EL (cell line): ENCODE measurements at regions not wholly inside any gene's neighbourhood (a gene's known extent, or its start where the extent isn't known, plus 50 kb on each side); places are given as distances from the start of the nearest gene placed in this dataset.
A peak's percentile ranks its signal among the peaks of the same experiment; 100 is the strongest.
"Not testable (repeated sequence)": the region's sequence is repeated elsewhere in the genome, so short reads cannot be mapped to it uniquely, and the experiment has no call there.

Experiments used
- DNase-seq: peaks from one replicate; pipeline ENCODE4 v3.0.0-alpha.2; 2016

DNA sequence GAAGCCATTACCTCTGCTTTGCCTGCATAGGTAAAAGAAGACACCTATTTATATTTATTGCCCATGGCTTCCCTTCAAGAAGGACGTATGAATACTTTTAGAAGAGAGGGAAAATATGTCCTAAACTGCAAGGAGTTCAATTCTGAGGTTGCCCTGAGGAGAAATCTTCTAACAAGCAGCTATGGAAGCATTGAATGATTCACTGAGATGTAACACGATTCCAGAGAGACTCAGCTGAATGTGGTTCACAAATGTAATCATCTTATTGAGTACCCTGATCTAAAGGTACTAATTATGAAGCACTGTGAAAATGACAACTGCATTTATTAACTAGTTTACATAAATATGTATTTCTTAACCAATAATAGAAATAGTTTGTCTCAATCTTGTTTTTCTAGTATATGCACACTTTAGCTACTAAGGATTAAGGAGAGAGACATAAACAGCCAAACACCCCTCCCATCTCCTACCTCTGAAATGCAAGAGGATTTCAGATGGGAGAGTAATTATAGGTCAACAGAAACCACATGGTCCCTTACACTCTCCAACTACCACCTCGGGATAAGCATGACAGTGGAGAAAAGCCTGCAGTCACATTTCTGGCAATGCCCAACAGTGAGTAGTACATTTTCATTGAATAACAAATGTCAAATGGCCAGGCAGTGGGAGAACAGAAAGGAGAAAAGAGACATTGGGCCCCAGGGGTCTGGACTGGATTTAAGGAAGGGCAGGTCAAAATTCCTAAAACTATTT lies 506.2 kb upstream of the IL12A start:
- DNase-seq, result no peak

DNA sequence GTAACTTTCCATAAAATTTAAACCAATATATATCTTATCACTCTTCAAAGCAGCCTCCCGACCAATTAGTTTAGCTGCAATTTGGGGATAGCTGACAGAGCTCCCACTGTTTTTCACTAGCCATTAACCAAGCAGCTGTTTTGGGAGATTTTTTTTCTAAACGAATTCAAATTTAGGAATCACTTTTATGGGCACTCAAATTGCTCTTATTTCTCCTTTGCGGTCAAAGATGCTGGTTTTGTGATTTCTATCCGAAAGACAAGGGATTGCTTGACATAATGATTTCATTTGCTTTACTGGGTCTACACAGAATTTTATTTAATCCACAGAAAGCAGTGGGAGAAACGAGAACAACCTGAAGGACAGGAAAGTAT lies 505.7 kb upstream of the IL12A start:
- no peak for DNase-seq

- DNase-seq, result no peak
These were observed 502.1 kb upstream of the IL12A start for GRCh38 chr3:159486580-159486979.

GRCh38 chr3:159487304-159487703 lies 501.3 kb upstream of the IL12A start:
- no peak for DNase-seq

DNA sequence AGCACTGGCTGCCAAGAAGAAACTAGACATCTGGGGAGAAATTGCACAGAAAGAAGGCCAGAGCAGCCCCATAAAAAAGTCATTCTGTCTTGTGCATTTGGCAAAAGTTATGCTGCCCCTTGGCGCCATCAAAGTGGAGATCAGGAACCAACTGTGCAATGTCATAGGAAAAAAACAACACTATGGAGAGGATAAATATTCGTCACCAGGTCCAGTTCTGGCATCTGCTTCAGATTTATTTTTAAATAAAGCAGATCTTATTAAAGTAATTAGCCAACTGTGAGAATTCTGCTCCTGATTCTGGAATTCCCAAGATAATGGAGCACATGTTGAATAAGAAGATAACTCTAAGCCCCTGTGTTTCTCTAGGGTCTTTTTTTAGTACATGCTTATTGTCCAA lies 500.0 kb upstream of the IL12A start:
- DNase-seq, result no peak

DNA sequence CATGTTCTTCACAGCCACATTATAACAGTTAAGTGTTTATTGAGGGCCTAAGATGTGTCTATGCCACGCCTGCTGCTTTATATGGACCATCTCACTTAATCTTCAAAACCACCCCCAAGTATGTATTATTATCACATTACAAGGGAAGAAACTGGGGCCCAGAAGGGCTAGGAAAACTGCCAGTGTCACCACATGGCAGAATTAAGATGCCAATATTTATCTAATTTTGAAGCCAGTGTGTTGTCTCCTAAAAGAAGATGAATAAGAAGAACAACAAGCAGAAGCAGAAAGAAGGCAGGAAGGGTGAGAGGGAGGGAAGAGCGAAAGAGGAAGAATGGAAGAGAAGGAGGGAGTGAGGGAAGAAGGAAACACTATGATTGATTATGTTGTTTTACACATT lies 491.3 kb upstream of the IL12A start:
- no peak for DNase-seq

GRCh38 chr3:159499031-159499793 lies 489.4 kb upstream of the IL12A start:
- DNase-seq, result peak; percentile 83

DNA sequence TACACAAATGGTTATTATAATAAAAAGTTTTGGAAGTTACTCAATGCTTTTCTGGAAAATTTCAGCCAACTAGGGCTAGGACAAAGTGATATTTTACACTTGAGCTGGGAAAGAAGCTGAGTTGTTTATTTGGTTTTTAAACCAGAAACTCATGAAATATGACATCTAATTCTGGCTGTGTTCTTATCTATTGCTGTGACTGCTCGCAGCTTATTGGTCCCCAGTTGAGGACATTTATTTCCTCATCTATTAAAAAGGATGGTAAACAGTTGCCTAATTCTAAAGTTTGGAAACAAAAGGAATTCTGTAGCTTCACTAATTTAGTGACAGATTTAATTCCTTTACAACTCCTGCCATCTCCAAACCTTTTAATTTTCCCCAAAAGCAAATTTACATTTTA lies 487.6 kb upstream of the IL12A start:
- no peak for DNase-seq

DNA sequence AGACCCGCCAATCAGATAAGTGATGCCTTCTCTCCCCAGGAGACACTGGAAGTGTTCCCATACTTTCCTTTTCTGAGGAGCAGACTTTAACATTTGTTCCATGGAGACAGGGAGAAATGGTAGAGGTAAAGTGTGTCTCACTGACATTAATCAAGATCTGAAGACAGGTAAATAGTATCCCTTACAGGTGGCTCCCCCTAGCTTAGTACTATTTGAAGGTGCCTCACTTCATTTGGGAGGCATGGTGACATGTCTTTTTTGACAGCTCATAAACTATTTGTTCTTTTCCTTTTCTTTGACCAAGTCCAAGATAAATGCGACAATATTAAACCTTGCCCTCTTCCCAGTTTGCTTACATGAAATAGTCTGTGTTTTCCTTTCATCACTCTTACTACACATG lies 485.6 kb upstream of the IL12A start:
- DNase-seq, result no peak

DNA sequence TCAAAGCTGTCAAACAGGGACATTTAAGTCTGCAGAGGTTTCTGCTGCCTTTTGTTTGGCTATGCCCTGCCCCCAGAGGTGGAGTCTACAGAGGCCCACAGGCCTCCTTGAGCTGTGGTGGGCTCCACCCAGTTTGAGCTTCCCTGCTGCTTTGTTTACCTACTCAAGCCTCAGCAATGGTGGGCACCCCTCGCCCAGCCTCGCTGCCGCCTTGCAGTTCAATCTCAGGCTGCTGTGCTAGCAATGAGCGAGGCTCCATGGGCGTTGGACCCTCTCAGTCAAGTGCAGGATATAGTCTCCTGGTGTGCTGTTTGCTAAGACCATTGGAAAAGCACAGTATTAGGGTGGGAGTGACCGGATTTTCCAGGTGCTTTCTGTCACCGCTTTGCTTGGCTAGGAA lies 477.6 kb upstream of the IL12A start:
- not testable (repeated sequence) for DNase-seq

GRCh38 chr3:159513444-159513843 lies 475.2 kb upstream of the IL12A start:
- no peak for DNase-seq

- peak; percentile 6 for DNase-seq
These were observed 474.7 kb upstream of the IL12A start for GRCh38 chr3:159513867-159514380.

DNA sequence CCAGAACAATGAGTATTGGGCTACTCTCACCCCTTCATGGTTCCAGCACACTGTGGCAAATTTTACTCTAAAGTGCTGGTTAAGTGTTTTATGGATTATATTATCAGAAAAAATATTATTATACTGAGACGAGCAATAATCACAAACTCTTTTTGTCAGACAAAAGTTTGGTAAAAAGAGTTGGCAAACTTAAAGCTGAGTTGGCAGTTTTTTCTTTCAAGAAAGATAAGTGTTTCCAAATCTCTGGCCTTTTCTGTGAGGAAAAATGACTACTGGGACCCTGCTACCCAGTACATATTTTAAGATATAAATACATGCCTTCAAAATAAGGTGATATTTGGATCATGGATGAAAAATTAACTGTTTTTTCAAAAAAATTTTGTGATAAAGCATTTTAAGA lies 471.5 kb upstream of the IL12A start:
- no peak for DNase-seq

- DNase-seq, result no peak
These were observed 468.0 kb upstream of the IL12A start for GRCh38 chr3:159520638-159521037.

DNA sequence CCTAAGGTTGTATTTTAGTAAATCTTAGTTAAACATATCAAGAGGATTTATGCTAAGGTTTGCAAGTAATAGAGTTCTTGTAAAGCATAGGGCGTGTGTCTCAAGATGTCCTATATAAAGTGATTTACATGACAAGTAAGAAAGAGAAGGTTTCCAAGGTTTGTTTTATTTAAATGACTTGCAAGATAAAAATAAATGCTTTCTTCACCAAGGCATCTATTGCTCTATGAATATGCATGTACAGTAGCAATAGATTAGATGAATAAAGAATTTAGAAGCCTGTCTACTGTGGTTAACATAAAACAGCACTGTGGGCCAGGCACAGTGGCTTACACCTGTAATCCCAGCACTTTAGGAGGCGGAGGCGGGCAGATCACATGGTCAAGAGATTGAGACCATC lies 466.4 kb upstream of the IL12A start:
- DNase-seq, result no peak

- no peak for DNase-seq
These were observed 460.3 kb upstream of the IL12A start for GRCh38 chr3:159528251-159528895.

DNA sequence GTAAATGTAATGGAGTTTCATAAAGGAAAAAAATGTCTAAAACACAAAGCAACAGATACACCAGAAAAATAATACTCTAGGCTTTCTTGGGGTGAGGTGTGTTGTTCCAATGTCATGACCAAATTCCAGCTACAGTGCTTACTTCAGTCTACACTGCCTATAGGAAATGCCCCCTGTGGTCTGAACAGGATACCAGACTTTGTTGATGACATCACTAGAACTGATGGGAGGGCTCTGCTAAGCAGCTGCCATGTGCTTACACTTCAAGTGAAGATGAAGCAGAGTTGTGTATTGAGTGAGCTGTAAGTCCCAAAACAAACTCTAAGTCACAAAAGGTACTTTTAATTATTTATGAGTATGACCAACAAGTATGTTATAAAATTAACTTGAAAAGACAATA lies 456.1 kb upstream of the IL12A start:
- DNase-seq, result peak; percentile 30

DNA sequence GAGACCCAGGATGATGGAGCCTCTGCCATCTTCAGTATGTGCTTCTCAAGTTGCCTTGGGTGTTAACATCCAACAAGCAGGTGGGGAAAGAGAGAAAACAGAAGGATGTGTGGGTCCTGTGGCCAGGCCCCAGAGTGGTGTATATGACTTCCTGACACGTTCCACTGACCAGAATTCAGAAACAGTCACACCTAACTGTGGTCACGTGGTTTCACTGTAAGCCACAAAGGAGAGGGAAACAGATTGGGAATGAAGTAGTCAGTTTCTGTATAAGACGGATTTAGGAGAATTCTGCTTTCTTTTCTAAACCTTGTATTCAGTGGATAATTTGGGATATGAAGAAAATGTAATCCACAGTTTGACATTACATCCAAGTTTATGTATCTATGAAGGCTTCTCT lies 454.1 kb upstream of the IL12A start:
- no peak for DNase-seq

DNA sequence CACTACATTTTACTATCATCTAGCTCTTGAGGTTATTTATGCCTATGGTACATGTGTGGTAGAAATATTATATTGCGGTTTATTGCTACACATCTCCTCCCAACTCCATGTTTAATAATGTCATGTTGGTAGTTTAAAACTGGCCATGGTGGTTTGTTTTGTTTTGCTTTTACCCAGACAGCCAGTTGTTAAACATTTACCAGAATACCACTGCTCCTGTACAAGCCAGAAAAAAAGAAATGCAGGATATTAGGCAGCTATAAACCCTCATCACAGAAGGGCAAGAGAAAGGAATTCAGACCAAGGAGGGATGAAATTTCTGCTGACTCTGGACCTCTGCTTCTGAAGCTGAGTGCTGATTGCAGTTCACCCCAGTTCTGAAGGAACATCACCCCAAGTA lies 451.8 kb upstream of the IL12A start:
- DNase-seq, result no peak

- no peak for DNase-seq
These were observed 450.1 kb upstream of the IL12A start for GRCh38 chr3:159538507-159538906.

DNA sequence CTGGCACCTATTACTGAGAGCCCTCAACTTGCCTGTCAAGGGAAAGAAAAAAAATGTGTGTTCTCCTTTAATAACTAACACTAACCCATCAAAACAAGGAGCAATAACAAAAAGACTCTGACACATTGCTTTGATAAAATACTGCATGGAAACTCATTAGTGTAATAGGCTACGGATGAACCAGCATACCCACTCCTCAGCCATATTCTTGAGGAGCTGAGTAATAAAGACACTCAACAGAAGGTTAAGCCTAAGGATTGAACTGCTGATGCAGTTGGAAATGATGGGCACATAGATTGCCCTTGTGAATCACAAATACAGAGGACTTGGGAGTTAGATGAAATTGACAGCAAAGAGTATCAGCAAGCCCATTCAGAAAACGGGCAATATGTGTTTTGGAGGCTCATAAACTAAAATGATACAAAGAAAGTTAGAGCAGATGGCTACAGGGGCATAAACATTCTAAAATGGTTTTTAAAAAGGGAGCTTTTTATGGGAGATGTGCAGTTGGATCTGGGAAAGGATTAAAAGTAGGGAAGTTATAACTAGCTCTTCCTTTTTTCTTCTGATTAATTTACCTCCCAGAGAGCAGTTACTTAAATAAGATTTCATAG lies 447.6 kb upstream of the IL12A start:
- no peak for DNase-seq

GRCh38 chr3:159548675-159549335 lies 439.8 kb upstream of the IL12A start:
- DNase-seq, result peak; percentile 67

DNA sequence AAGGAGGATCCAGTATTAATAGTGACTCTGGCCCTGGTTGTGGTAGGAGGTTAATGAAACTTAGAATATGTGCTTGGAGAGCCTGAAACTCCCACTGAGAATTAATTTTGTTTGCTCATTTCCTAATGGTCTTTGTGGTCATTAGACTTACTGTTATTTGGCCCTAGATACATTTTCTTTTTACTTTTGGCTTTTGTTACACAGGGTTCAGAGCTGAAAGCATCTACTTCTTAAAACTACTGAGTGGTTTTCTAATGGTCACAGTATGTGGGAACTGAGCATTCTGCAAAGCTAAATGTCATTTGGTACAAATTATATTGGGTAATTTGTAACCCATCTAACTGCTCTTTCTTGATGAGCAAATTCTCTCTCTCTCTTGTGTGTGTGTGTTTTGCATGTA lies 433.4 kb upstream of the IL12A start:
- DNase-seq, result no peak
